OCI-LY7 (cell line): ENCODE measurements at regions not wholly inside any gene's neighbourhood (a gene's known extent, or its start where the extent isn't known, plus 50 kb on each side); places are given as distances from the start of the nearest gene placed in this dataset.

ENCODE experiments used
- BruUV-seq: library from RNA; stranded (reverse); fragments of 400-500 nt; replicated peaks from 2 replicates; lab custom pipeline; 2021; lab: Mats Ljungman, UMichigan
- CTCF ChIA-PET: fragments of 300-600 bp; sonication (Branson Sonifier 250); formaldehyde crosslinking; loops from one replicate; lab custom pipeline; 2022; ENCODE audit warnings: antibody characterized with exemption; ENCODE audit not compliant: unreplicated experiment; lab: Charles Lee
- POLR2A ChIA-PET: fragments of 300-600 bp; sonication (Branson Sonifier 250); formaldehyde crosslinking; loops from one replicate; lab custom pipeline; 2022; ENCODE audit warnings: antibody characterized with exemption; lab: Charles Lee
- DNase-seq: peaks from one replicate; pipeline ENCODE4 v3.0.0-alpha.2; 2015; ENCODE audit warnings: low spot score
- H2AFZ ChIP-seq: fragments of 200-600 bp; sonication (generic), shearing (Covaris generic); 2 replicates; pipeline ENCODE4 v1.6.1; 2014; ENCODE audit warnings: mild to moderate bottlenecking, antibody characterized with exemption, low read length, moderate library complexity
- H3K27ac ChIP-seq: fragments of 200-600 bp; sonication (generic); 2 replicates; pipeline ENCODE4 v1.5.1; 2014; ENCODE audit warnings: mixed run types, low read depth, mild to moderate bottlenecking, moderate library complexity, low read length, inconsistent platforms; ENCODE audit not compliant: poor library complexity, severe bottlenecking
- H3K36me3 ChIP-seq: fragments of 200-600 bp; sonication (generic); 2 replicates; pipeline ENCODE4 v1.6.1; 2014; ENCODE audit warnings: mild to moderate bottlenecking, antibody characterized with exemption, low read length, moderate library complexity, mixed read lengths; ENCODE audit not compliant: insufficient read depth
- H3K4me1 ChIP-seq: fragments of 200-600 bp; sonication (generic); 2 replicates; pipeline ENCODE4 v1.5.1; 2014; ENCODE audit warnings: mild to moderate bottlenecking, low read length; ENCODE audit not compliant: insufficient read depth, poor library complexity, severe bottlenecking
- H3K4me2 ChIP-seq: fragments of 200-600 bp; sonication (generic); 2 replicates; pipeline ENCODE4 v1.6.1; 2014; ENCODE audit warnings: mild to moderate bottlenecking, low read length
- H3K4me3 ChIP-seq: fragments of 200-600 bp; sonication (generic); 2 replicates; pipeline ENCODE4 v1.5.1; 2014; ENCODE audit warnings: mild to moderate bottlenecking, low read depth, low read length; ENCODE audit not compliant: poor library complexity, severe bottlenecking
- H3K79me2 ChIP-seq: fragments of 200-600 bp; sonication (generic); 2 replicates; pipeline ENCODE4 v1.6.1; 2016; ENCODE audit warnings: low read depth, mild to moderate bottlenecking, low read length, moderate library complexity, mixed read lengths; ENCODE audit not compliant: insufficient read depth
- H3K9me2 ChIP-seq: fragments of 200-600 bp; sonication (generic); 2 replicates; pipeline ENCODE4 v1.6.1; 2016; ENCODE audit warnings: mild to moderate bottlenecking, low read length, mixed read lengths; ENCODE audit not compliant: insufficient read depth
- H3K9me3 ChIP-seq: fragments of 200-600 bp; sonication (generic); 2 replicates; pipeline ENCODE4 v1.6.1; 2014; ENCODE audit warnings: mild to moderate bottlenecking, mixed run types, low read length, mixed read lengths
- H4K20me1 ChIP-seq: fragments of 200-600 bp; sonication (generic); 2 replicates; pipeline ENCODE4 v1.6.1; 2014; ENCODE audit warnings: mild to moderate bottlenecking, antibody characterized with exemption, low read length, moderate library complexity, mixed read lengths; ENCODE audit not compliant: insufficient read depth
- CTCF ChIP-seq: fragments of 200-600 bp; sonication (generic); conservative IDR thresholded peaks from 2 replicates; pipeline ENCODE4 v1.5.1; 2014; ENCODE audit warnings: mild to moderate bottlenecking, antibody characterized with exemption, low read length, moderate library complexity, mixed read lengths
- EZH2phosphoT487 ChIP-seq: fragments of 200-600 bp; sonication (generic); IDR thresholded peaks from 2 replicates; pipeline ENCODE4 v1.6.1; 2018; ENCODE audit warnings: low read depth, borderline replicate concordance, mild to moderate bottlenecking, mixed run types, antibody characterized with exemption, low read length, moderate library complexity, mixed read lengths
- intact Hi-C: fragments of 100-400 bp; cut with micrococcal nuclease; formaldehyde crosslinking; loops from one replicate; pipeline ENCODE4 v1.10.0; 2022; ENCODE audit not compliant: unreplicated experiment

- ChIA-PET CTCF (no interaction called here), POLR2A (interaction anchor here (0.9 to 1.2 kb wide), 2 partner anchors 17 to 19 kb away, joined by 3 read pairs; no protein-coding TSS in a partner anchor)
- Histone ChIP-seq H3K9me2 (no peaks in the 10 kb centered on the region), H3K4me2 (no peak overlapping the region), H3K79me2 (no peaks in the 10 kb centered on the region), H3K4me3 (no peak overlapping the region), H3K9me3 (no peaks in the 10 kb centered on the region), H4K20me1 (no peaks in the 10 kb centered on the region), H3K36me3 (no peaks in the 10 kb centered on the region), H3K27ac (no peak overlapping the region), H3K4me1 (no peaks in the 10 kb centered on the region), H2AFZ (no peak overlapping the region)
- no peak for TF ChIP-seq CTCF
- DNase-seq = no peak
- intact Hi-C loops = no loop called here
- BruUV-seq = no TSS peak
Measured at GRCh38 chr2:105597011-105597805, 147.5 kb upstream of the NCK2 start.

GRCh38 chr2:105596411-105596921 is 148.2 kb upstream of the NCK2 start:
- DNase-seq = no peak
- ChIA-PET CTCF (no interaction called here), POLR2A (interaction anchor here (0.9 to 1.2 kb wide), 2 partner anchors 18 to 20 kb away, joined by 3 read pairs; no protein-coding TSS in a partner anchor)
- no peaks in the 10 kb centered on the region for H3K9me3 ChIP-seq
- H3K4me1 ChIP-seq = no peaks in the 10 kb centered on the region
- no peak overlapping the region for H3K27ac ChIP-seq
- H3K79me2 ChIP-seq = no peaks in the 10 kb centered on the region
- no peaks in the 10 kb centered on the region for H3K36me3 ChIP-seq
- no peak for TF ChIP-seq EZH2phosphoT487
- no peak for TF ChIP-seq CTCF
- no peaks in the 10 kb centered on the region for H4K20me1 ChIP-seq
- intact Hi-C loops = no loop called here
- no peaks in the 10 kb centered on the region for H3K9me2 ChIP-seq
- BruUV-seq = no TSS peak
- no peak overlapping the region for H2AFZ ChIP-seq
- no peak overlapping the region for H3K4me2 ChIP-seq
- H3K4me3 ChIP-seq = no peak overlapping the region

- BruUV-seq = no TSS peak
- ChIA-PET CTCF (no interaction called here), POLR2A (no interaction called here)
- TF ChIP-seq EZH2phosphoT487 (no peak), CTCF (no peak)
- Histone ChIP-seq H3K27ac (no peak overlapping the region), H3K9me3 (no peaks in the 10 kb centered on the region), H3K4me1 (no peaks in the 10 kb centered on the region), H3K36me3 (no peaks in the 10 kb centered on the region), H3K4me3 (no peak overlapping the region), H2AFZ (no peak overlapping the region), H4K20me1 (no peaks in the 10 kb centered on the region), H3K9me2 (no peaks in the 10 kb centered on the region), H3K79me2 (no peaks in the 10 kb centered on the region), H3K4me2 (no peak overlapping the region)
- intact Hi-C loops = no loop called here
- no peak for DNase-seq
Measured at GRCh38 chr2:105595536-105595935, 149.2 kb upstream of the NCK2 start.
